Liver (tissue), 8 donors: ENCODE measurements at regions not wholly inside any gene's neighbourhood (a gene's known extent, or its start where the extent isn't known, plus 50 kb on each side); places are given as distances from the start of the nearest gene placed in this dataset.

Source experiments
- DNase-seq: peaks from one replicate; pipeline ENCODE4 v3.0.0-alpha.2; 2017; ENCODE audit warnings: low spot score
- H3K27ac ChIP-seq, 2 donors: one replicate each; pipeline ENCODE4 v1.7.0; 2013; ENCODE audit warnings: inconsistent platforms in 2 of 2, low read length in 2 of 2, control low read depth in 1 of 2, low read depth in 1 of 2, mild to moderate bottlenecking in 1 of 2
- H3K27me3 ChIP-seq, 4 donors: one replicate each; pipeline versions ENCODE4 v1.6.1 to v1.7.0; 2013; ENCODE audit warnings: low read length in 3 of 4, inconsistent platforms in 1 of 4, mild to moderate bottlenecking in 1 of 4, moderate library complexity in 1 of 4; ENCODE audit not compliant: control insufficient read depth in 4 of 4, insufficient read depth in 4 of 4
- H3K36me3 ChIP-seq, 4 donors: one replicate each; pipeline versions ENCODE4 v1.6.1 to v1.7.0; 2013; ENCODE audit warnings: low read length in 3 of 4, mild to moderate bottlenecking in 3 of 4, low read depth in 1 of 4, moderate library complexity in 1 of 4; ENCODE audit not compliant: control insufficient read depth in 4 of 4, insufficient read depth in 3 of 4
- H3K4me1 ChIP-seq, 4 donors: one replicate each; pipeline versions ENCODE4 v1.6.1 to v1.7.0; 2013; ENCODE audit warnings: low read length in 3 of 4, mild to moderate bottlenecking in 3 of 4, moderate library complexity in 1 of 4; ENCODE audit not compliant: control insufficient read depth in 4 of 4, insufficient read depth in 4 of 4
- H3K4me3 ChIP-seq, 3 donors: one replicate each; pipeline versions ENCODE4 v1.6.1 to v1.7.0; 2013; ENCODE audit warnings: low read length in 3 of 3, control low read depth in 1 of 3, low read depth in 1 of 3, mild to moderate bottlenecking in 1 of 3
- H3K9ac ChIP-seq, 2 donors: one replicate each; pipeline ENCODE4 v1.7.0; 2013; ENCODE audit warnings: low read length in 2 of 2, mild to moderate bottlenecking in 2 of 2, moderate library complexity in 2 of 2, control low read depth in 1 of 2, low read depth in 1 of 2
- H3K9me3 ChIP-seq, 4 donors: one replicate each; pipeline versions ENCODE4 v1.6.1 to v1.7.0; 2013; ENCODE audit warnings: low read length in 3 of 4; ENCODE audit not compliant: control insufficient read depth in 4 of 4
- ATF3 ChIP-seq: IDR thresholded peaks from 2 replicates; pipeline ENCODE4 v1.6.1; 2016; ENCODE audit warnings: antibody characterized with exemption
- CTCF ChIP-seq: fragments of 150-350 bp; IDR thresholded peaks from 2 replicates; pipeline ENCODE4 v1.5.1; 2017; ENCODE audit warnings: improper control_type of control experiment, low read depth, low read length; ENCODE audit not compliant: missing input control
- EGR1 ChIP-seq, 2 donors: IDR thresholded peaks; 2 replicates each; pipeline ENCODE4 v1.6.1; 2016 to 2018; ENCODE audit warnings: antibody characterized with exemption in 2 of 2, low read depth in 2 of 2
- FOXA1 ChIP-seq: IDR thresholded peaks from 2 replicates; pipeline ENCODE4 v1.6.1; 2016; ENCODE audit warnings: antibody characterized with exemption
- GABPA ChIP-seq, 2 donors: IDR thresholded peaks in 1 of 2; conservative IDR thresholded peaks in 1 of 2; 2 replicates each; pipeline ENCODE4 v1.6.1; 2016; ENCODE audit warnings: antibody characterized with exemption in 2 of 2, mild to moderate bottlenecking in 1 of 2, moderate library complexity in 1 of 2
- HNF4A ChIP-seq, 2 donors: conservative IDR thresholded peaks; 2 replicates each; pipeline ENCODE4 v1.6.1; 2016; ENCODE audit warnings: antibody characterized with exemption in 2 of 2, mild to moderate bottlenecking in 2 of 2
- HNF4G ChIP-seq: IDR thresholded peaks from 2 replicates; pipeline ENCODE4 v1.6.1; 2016; ENCODE audit warnings: antibody characterized with exemption
- JUND ChIP-seq, 2 donors: IDR thresholded peaks; 2 replicates each; pipeline ENCODE4 v1.6.1; 2016; ENCODE audit warnings: antibody characterized with exemption in 2 of 2
- MAX ChIP-seq: IDR thresholded peaks from 2 replicates; pipeline ENCODE4 v1.6.1; 2016; ENCODE audit warnings: antibody characterized with exemption
- RAD21 ChIP-seq, 2 donors: IDR thresholded peaks; 2 replicates each; pipeline ENCODE4 v1.6.1; 2016; ENCODE audit warnings: antibody characterized with exemption in 2 of 2, mild to moderate bottlenecking in 2 of 2
- RXRA ChIP-seq, 2 donors: IDR thresholded peaks; 2 replicates each; pipeline ENCODE4 v1.6.1; 2017 to 2018; ENCODE audit warnings: antibody characterized with exemption in 2 of 2, mild to moderate bottlenecking in 1 of 2
- SP1 ChIP-seq: IDR thresholded peaks from 2 replicates; pipeline ENCODE4 v1.6.1; 2018; ENCODE audit warnings: antibody characterized with exemption, mild to moderate bottlenecking
- TAF1 ChIP-seq: conservative IDR thresholded peaks from 2 replicates; pipeline ENCODE4 v1.6.1; 2016; ENCODE audit warnings: antibody characterized with exemption, mild to moderate bottlenecking
- YY1 ChIP-seq: IDR thresholded peaks from 2 replicates; pipeline ENCODE4 v1.6.1; 2016; ENCODE audit warnings: antibody characterized with exemption, mild to moderate bottlenecking
- ZBTB33 ChIP-seq: IDR thresholded peaks from 2 replicates; pipeline ENCODE4 v1.6.1; 2016; ENCODE audit warnings: antibody characterized with exemption
- WGBS: extraction: QIAGEN DNeasy Blood & Tissue Kit; methylation state at CpG from one replicate; pipeline ENCODE4 v1.1.7; 2013; 5-methylcytosine and 5-hydroxymethylcytosine counted together
- donor health status: healthy.
- donor health status: healthy.
- donor health status: healthy.
- donor health status: healthy.
- donor health status: healthy.

DNA sequence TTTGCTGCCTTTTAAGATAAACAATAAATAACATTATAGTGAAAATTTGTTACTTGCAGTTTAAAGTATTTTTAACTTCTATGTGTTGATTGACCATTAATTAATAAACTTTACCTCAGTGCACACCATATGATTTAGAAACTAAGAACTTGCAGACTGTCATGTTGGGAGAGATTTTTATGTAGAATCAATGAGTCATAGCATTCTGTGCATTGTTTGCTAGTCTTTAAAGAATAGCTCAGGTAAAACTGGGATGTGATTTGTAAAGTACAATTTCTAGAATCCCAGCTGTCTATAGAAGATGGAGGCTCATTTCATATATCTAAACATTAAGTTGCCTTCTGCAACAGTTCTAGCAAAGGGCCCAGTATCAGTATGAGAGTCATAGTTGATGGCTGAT lies 199.6 kb upstream of the SEMA3A start (continued):
- TF ChIP-seq CTCF (no peak), RXRA (IDR thresholded peaks at IDR 0.05) (no peak), FOXA1 (no peak), SP1 (no peak)

- DNase-seq, result no peak
- no peaks in the 10 kb centered on the region for H3K27me3 ChIP-seq
- H3K4me1 ChIP-seq, result no peaks in the 10 kb centered on the region
These were observed 199.2 kb upstream of the SEMA3A start for GRCh38 chr7:84393786-84394185.

DNA sequence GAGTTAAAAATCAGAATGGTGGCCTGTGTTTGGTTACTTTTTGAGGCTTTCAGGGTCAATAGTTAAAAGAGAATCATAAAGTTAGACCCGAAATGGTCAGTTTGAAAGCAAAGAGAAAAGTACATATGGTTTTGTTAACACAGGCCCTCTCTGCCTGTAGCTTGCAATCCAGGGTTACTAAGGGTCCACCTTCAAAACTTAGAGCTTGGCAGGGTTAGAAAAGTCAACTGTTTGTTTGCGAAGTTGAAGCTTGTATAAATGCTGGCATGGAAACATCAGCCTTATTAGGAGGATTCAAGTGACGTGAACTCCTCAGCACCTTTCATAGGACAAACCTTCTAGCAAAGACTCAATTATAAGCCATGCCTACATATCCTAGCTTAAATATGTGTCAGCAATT lies 196.3 kb upstream of the SEMA3A start:
- Histone ChIP-seq H3K27me3 (no peaks in the 10 kb centered on the region), H3K9me3 (no peaks in the 10 kb centered on the region), H3K9ac (no peak overlapping the region), H3K4me3 (no peak overlapping the region), H3K4me1 (no peaks in the 10 kb centered on the region), H3K27ac (no peak overlapping the region), H3K36me3 (no peaks in the 10 kb centered on the region)
- no peak for TF ChIP-seq SP1
- no peak for TF ChIP-seq EGR1 (IDR thresholded peaks at IDR 0.05; ENCODE audit: low read depth in 2 of 2)
- TF ChIP-seq JUND (IDR thresholded peaks at IDR 0.05), result no peak
- no peak for TF ChIP-seq HNF4A (conservative IDR thresholded peaks at IDR 0.05)
- DNase-seq, result no peak
- 33% methylated on average over 3 of the region's 3 CpGs for WGBS

More at GRCh38 chr7:84393786-84394185, 199.2 kb upstream of the SEMA3A start:
- H3K9ac ChIP-seq, result no peak overlapping the region
- H3K4me3 ChIP-seq, result no peak overlapping the region
- no peaks in the 10 kb centered on the region for H3K36me3 ChIP-seq
- TF ChIP-seq GABPA (IDR thresholded peaks at IDR 0.05 in 1 of 2, conservative IDR thresholded peaks at IDR 0.05 in 1 of 2), result no peak
- TF ChIP-seq MAX, result no peak
- TF ChIP-seq RXRA (IDR thresholded peaks at IDR 0.05), result no peak
- no peak for TF ChIP-seq FOXA1
- no peak for TF ChIP-seq ZBTB33
- no peak for TF ChIP-seq HNF4A (conservative IDR thresholded peaks at IDR 0.05)
- TF ChIP-seq TAF1, result no peak
- no peak for TF ChIP-seq SP1
- TF ChIP-seq ATF3, result no peak
- TF ChIP-seq RAD21 (IDR thresholded peaks at IDR 0.05), result no peak
- TF ChIP-seq YY1, result no peak
- TF ChIP-seq EGR1 (IDR thresholded peaks at IDR 0.05; ENCODE audit: low read depth in 2 of 2), result no peak
- no peak for TF ChIP-seq HNF4G
- H3K27ac ChIP-seq, result no peak overlapping the region
- no peaks in the 10 kb centered on the region for H3K9me3 ChIP-seq
